ENCODE measurements at regions not wholly inside any gene's neighbourhood (a gene's known extent, or its start where the extent isn't known, plus 50 kb on each side); places are given as distances from the start of the nearest gene placed in this dataset.

GRCh38 chr7:4450483-4450882 is 231.6 kb upstream of the FOXK1 start:
- no peaks in the 10 kb centered on the region for H3K4me1 ChIP-seq
- no peak for DNase-seq
- H3K36me3 ChIP-seq (ENCODE audit: low read depth, missing control alignments) = no peaks in the 10 kb centered on the region
- WGBS, 2 donors = 93 to 94% methylated on average over 2 of the region's 2 CpGs
- no peak overlapping the region for H3K4me3 ChIP-seq
- TF ChIP-seq CTCF (IDR thresholded peaks at IDR 0.05) (no peak), POLR2A (IDR thresholded peaks at IDR 0.05) (no peak)
- H3K9me3 ChIP-seq = no peaks in the 10 kb centered on the region
- H3K27ac ChIP-seq = no peak overlapping the region
- intact Hi-C loops (cut with DNase I; ENCODE audit: low total_unique reads) = no loop called here
- H3K27me3 ChIP-seq = no peaks in the 10 kb centered on the region

- H3K27ac ChIP-seq = no peak overlapping the region
- no peak for DNase-seq
- WGBS, 2 donors = 81% methylated on average over 2 of the region's 2 CpGs
- no peaks in the 10 kb centered on the region for H3K36me3 ChIP-seq (ENCODE audit: low read depth, missing control alignments)
- intact Hi-C loops (cut with DNase I; ENCODE audit: low total_unique reads) = no loop called here
- H3K27me3 ChIP-seq = no peaks in the 10 kb centered on the region
- no peaks in the 10 kb centered on the region for H3K9me3 ChIP-seq
- TF ChIP-seq CTCF (IDR thresholded peaks at IDR 0.05) (no peak), POLR2A (IDR thresholded peaks at IDR 0.05) (no peak)
- H3K4me3 ChIP-seq = no peak overlapping the region
- peaks cover 13% of the 10 kb centered on the region for H3K4me1 ChIP-seq
These were observed 221.5 kb upstream of the FOXK1 start for GRCh38 chr7:4460597-4460996.

GRCh38 chr7:4461531-4461930 is 220.6 kb upstream of the FOXK1 start:
- Histone ChIP-seq H3K27ac (no peak overlapping the region), H3K36me3 (ENCODE audit: low read depth, missing control alignments) (no peaks in the 10 kb centered on the region), H3K4me3 (no peak overlapping the region), H3K9me3 (no peaks in the 10 kb centered on the region), H3K27me3 (no peaks in the 10 kb centered on the region), H3K4me1 (peaks cover 13% of the 10 kb centered on the region)
- TF ChIP-seq POLR2A (IDR thresholded peaks at IDR 0.05) (no peak), CTCF (IDR thresholded peaks at IDR 0.05) (no peak)
- intact Hi-C loops (cut with DNase I; ENCODE audit: low total_unique reads) = no loop called here
- no peak for DNase-seq
- WGBS, 2 donors = 66 to 80% methylated on average over 8 of the region's 8 CpGs

- Histone ChIP-seq H3K27ac (no peak overlapping the region), H3K4me3 (no peak overlapping the region), H3K36me3 (ENCODE audit: low read depth, missing control alignments) (no peaks in the 10 kb centered on the region), H3K9me3 (no peaks in the 10 kb centered on the region), H3K27me3 (no peaks in the 10 kb centered on the region), H3K4me1 (no peaks in the 10 kb centered on the region)
- TF ChIP-seq CTCF (IDR thresholded peaks at IDR 0.05) (no peak), POLR2A (IDR thresholded peaks at IDR 0.05) (no peak)
- no peak for DNase-seq
- WGBS, 2 donors = 85 to 87% methylated on average over 5 of the region's 5 CpGs
- intact Hi-C loops (cut with DNase I; ENCODE audit: low total_unique reads) = no loop called here
These were observed 213.6 kb upstream of the FOXK1 start for GRCh38 chr7:4468320-4469102.

- DNase-seq = no peak
- no peaks in the 10 kb centered on the region for H3K4me1 ChIP-seq
- H3K36me3 ChIP-seq (ENCODE audit: low read depth, missing control alignments) = no peaks in the 10 kb centered on the region
- intact Hi-C loops (cut with DNase I; ENCODE audit: low total_unique reads) = no loop called here
- no peaks in the 10 kb centered on the region for H3K9me3 ChIP-seq
- no peaks in the 10 kb centered on the region for H3K27me3 ChIP-seq
- TF ChIP-seq POLR2A (IDR thresholded peaks at IDR 0.05) (no peak), CTCF (IDR thresholded peaks at IDR 0.05) (no peak)
- 67 to 78% methylated on average over 7 of the region's 7 CpGs for WGBS, 2 donors
- no peak overlapping the region for H3K27ac ChIP-seq
- H3K4me3 ChIP-seq = no peak overlapping the region
These were observed 211.8 kb upstream of the FOXK1 start for GRCh38 chr7:4470246-4470645.
